ENCODE measurements at regions not wholly inside any gene's neighbourhood (a gene's known extent, or its start where the extent isn't known, plus 50 kb on each side); places are given as distances from the start of the nearest gene placed in this dataset.

DNA sequence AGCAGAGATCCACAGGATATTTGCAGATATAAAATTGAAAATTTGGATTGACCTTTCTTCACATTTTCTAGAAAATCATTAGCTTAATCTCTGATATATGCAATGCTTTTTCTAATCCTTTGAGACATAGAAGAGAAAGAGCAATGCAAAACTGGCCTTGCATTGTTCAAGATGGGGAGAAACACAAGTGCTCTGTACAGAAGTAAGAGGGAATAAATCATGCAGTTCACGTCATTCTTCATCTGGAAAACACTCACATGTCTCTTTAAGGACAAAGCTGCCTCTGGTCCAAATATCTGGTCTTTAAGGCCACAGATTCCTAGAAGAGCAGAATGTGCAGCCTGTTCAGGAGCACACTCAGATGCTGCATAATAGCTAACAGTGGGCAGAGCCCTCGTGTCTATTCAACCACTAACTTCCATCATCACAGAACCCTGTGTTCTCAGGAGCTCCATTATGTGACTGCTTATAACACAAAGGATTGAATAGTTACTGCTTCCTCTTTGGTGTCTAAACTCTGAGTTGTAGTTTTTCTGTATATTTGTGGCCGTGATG lies 277.5 kb downstream of the PLK2 start:
- no peak for DNase-seq (ENCODE audit: low spot score)

DNA sequence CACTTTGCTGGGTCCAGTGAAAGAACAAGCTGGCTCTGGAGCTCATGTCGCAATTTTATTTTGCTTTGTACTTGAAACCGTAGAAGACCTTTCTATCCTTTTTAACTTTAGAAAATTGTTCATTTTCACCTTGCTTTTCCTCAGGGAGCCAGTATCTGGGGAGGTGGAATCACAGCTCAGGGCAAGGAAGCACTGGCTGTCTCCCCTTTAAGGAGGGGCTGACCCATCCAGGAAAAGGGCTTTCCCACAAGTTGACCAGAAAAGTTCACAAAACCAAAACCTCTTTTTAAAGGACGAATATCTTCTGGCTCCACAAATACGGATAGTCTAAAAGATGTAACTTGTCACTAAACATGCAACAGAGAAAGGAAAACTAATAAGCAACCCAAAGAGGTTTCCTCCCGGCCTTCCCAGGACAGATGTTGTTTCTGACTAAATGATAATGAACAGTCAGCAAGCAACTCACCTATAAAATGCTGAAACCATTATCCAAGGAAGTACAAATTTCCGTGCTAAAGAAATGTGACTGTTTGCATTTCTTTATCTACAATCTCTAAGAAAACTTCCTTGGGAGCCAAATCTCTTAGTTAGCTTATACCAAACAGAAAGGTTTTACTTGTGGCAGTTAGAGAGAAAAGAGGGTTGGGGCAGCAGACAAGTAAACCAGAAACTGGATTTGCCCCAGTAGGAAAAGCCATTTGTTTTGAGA lies 278.2 kb downstream of the PLK2 start:
- 53% methylated on average over 6 of the region's 6 CpGs for WGBS (ENCODE audit: low lambda C conversion rate, missing lambda C conversion rate)
- Histone ChIP-seq H3K27ac (no peak overlapping the region), H2AFZ (no peak overlapping the region), H3K4me3 (no peak overlapping the region), H3K9me3 (ENCODE audit: low read depth) (no peaks in the 10 kb centered on the region), H3K4me1 (ENCODE audit: insufficient read depth) (peaks cover 12% of the 10 kb centered on the region), H3K36me3 (replicated peaks; ENCODE audit: insufficient read depth, low read depth) (no peaks in the 10 kb centered on the region), H3K9me2 (replicated peaks; ENCODE audit: insufficient read depth) (no peaks in the 10 kb centered on the region), H3K79me2 (no peaks in the 10 kb centered on the region), H3K4me2 (peak overlapping the region; percentile 9), H4K20me1 (ENCODE audit: insufficient read depth, poor library complexity, severe bottlenecking) (no peaks in the 10 kb centered on the region), H3K27me3 (no peaks in the 10 kb centered on the region)
- TF ChIP-seq, protein P1, sequence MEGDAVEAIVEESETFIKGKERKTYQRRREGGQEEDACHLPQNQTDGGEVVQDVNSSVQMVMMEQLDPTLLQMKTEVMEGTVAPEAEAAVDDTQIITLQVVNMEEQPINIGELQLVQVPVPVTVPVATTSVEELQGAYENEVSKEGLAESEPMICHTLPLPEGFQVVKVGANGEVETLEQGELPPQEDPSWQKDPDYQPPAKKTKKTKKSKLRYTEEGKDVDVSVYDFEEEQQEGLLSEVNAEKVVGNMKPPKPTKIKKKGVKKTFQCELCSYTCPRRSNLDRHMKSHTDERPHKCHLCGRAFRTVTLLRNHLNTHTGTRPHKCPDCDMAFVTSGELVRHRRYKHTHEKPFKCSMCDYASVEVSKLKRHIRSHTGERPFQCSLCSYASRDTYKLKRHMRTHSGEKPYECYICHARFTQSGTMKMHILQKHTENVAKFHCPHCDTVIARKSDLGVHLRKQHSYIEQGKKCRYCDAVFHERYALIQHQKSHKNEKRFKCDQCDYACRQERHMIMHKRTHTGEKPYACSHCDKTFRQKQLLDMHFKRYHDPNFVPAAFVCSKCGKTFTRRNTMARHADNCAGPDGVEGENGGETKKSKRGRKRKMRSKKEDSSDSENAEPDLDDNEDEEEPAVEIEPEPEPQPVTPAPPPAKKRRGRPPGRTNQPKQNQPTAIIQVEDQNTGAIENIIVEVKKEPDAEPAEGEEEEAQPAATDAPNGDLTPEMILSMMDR (IDR thresholded peaks at IDR 0.05; ENCODE audit: poor library complexity) = no peak
- TF ChIP-seq EZH2 (IDR thresholded peaks at IDR 0.05; ENCODE audit: borderline replicate concordance) = no peak
- no peak for TF ChIP-seq EZH2phosphoT487 (IDR thresholded peaks at IDR 0.05; ENCODE audit: low read depth, severe bottlenecking, unreplicated experiment)
- no peak for DNase-seq (ENCODE audit: low spot score)

More for the DNA sequence above, 277.5 kb downstream of the PLK2 start:
- Histone ChIP-seq H3K27me3 (no peaks in the 10 kb centered on the region), H3K36me3 (replicated peaks; ENCODE audit: insufficient read depth, low read depth) (no peaks in the 10 kb centered on the region), H3K9me2 (replicated peaks; ENCODE audit: insufficient read depth) (no peaks in the 10 kb centered on the region), H3K27ac (no peak overlapping the region), H3K4me1 (ENCODE audit: insufficient read depth) (peaks cover 12% of the 10 kb centered on the region), H4K20me1 (ENCODE audit: insufficient read depth, poor library complexity, severe bottlenecking) (no peaks in the 10 kb centered on the region), H3K4me3 (no peak overlapping the region), H3K4me2 (peak overlapping the region; percentile 9), H3K79me2 (no peaks in the 10 kb centered on the region), H2AFZ (no peak overlapping the region), H3K9me3 (ENCODE audit: low read depth) (no peaks in the 10 kb centered on the region)
- TF ChIP-seq EZH2 (IDR thresholded peaks at IDR 0.05; ENCODE audit: borderline replicate concordance) (no peak), EZH2phosphoT487 (IDR thresholded peaks at IDR 0.05; ENCODE audit: low read depth, severe bottlenecking, unreplicated experiment) (no peak)
- TF ChIP-seq, protein P1 (IDR thresholded peaks at IDR 0.05; ENCODE audit: poor library complexity) = no peak
- 53% methylated on average over 3 of the region's 3 CpGs for WGBS (ENCODE audit: low lambda C conversion rate, missing lambda C conversion rate)

DNA sequence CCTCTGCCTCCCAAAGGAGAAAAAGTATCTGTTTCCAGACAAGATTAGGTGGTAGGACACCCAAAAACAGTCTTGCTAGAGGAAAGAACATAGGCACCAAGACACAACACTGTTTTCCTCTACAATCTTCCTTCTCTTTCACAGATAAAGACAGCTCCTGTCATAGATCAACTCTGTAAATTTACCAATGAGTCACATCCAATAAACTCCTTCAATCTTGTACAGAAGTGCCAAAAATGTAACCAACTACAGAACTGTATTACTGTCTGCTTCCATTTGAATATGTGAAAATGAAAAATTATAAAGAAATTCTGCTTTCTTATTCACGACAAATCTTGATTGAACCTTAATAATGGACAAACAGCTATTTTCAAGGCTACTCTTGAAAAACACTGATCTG lies 286.9 kb downstream of the PLK2 start:
- 100% methylated on average over 1 of the region's 1 CpG for WGBS (ENCODE audit: low lambda C conversion rate, missing lambda C conversion rate)
- Histone ChIP-seq H2AFZ (no peak overlapping the region), H4K20me1 (ENCODE audit: insufficient read depth, poor library complexity, severe bottlenecking) (no peaks in the 10 kb centered on the region), H3K36me3 (replicated peaks; ENCODE audit: insufficient read depth, low read depth) (no peaks in the 10 kb centered on the region), H3K27me3 (no peaks in the 10 kb centered on the region), H3K27ac (no peak overlapping the region), H3K9me3 (ENCODE audit: low read depth) (no peaks in the 10 kb centered on the region), H3K9me2 (replicated peaks; ENCODE audit: insufficient read depth) (no peaks in the 10 kb centered on the region), H3K79me2 (no peaks in the 10 kb centered on the region), H3K4me1 (ENCODE audit: insufficient read depth) (no peaks in the 10 kb centered on the region), H3K4me3 (no peak overlapping the region), H3K4me2 (no peak overlapping the region)
- no peak for DNase-seq (ENCODE audit: low spot score)
- TF ChIP-seq, protein P1 (IDR thresholded peaks at IDR 0.05; ENCODE audit: poor library complexity) = no peak
- TF ChIP-seq EZH2phosphoT487 (IDR thresholded peaks at IDR 0.05; ENCODE audit: low read depth, severe bottlenecking, unreplicated experiment) (no peak), EZH2 (IDR thresholded peaks at IDR 0.05; ENCODE audit: borderline replicate concordance) (no peak)

Data from hepatocyte (in vitro differentiated cells).